Kidney epithelial cell (primary cell): ENCODE measurements at regions not wholly inside any gene's neighbourhood (a gene's known extent, or its start where the extent isn't known, plus 50 kb on each side); places are given as distances from the start of the nearest gene placed in this dataset.

Experiments used
- DNase-seq: peaks from one replicate; pipeline ENCODE4 v3.0.0-alpha.2; 2010; ENCODE audit warnings: low read depth
- H3K27me3 ChIP-seq: 2 replicates; pipeline ENCODE4 v1.6.0; 2011; ENCODE audit warnings: low read length; ENCODE audit not compliant: control insufficient read depth, insufficient read depth
- H3K36me3 ChIP-seq: 2 replicates; pipeline ENCODE4 v1.5.1; 2011; ENCODE audit warnings: low read length; ENCODE audit not compliant: control insufficient read depth, insufficient read depth
- H3K4me3 ChIP-seq: 2 replicates; pipeline ENCODE4 v1.5.1; 2011; ENCODE audit warnings: low read depth, mild to moderate bottlenecking, control low read depth, low read length
- TF ChIP-seq, protein P1 (sequence below): IDR thresholded peaks from 2 replicates; pipeline ENCODE4 v1.5.1; 2011; ENCODE audit warnings: mild to moderate bottlenecking, moderate library complexity, low read length, control low read depth, inconsistent platforms; ENCODE audit not compliant: insufficient read depth, poor library complexity, severe bottlenecking

DNA sequence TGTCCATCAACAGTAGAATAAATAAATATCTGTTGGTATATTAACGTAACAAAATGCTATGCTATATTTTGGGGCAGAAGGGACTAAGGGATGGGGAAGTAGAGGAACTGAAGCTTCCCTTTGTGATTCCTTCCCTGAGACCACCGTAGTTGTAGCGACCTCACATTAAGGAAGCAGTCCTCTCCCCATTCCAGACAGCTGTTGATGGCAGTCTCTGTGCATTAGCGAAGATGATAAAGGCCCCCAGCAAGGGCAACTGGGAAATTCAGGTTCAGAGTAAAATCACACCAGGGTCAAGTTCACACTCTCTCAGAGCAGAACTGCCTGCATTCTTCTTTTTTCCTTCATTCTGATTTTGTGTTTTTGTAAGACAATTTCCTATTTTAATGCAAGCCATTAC, 259.0 kb downstream of the MEX3B start:
- Histone ChIP-seq H3K36me3 (no peaks in the 10 kb centered on the region), H3K4me3 (no peak overlapping the region), H3K27me3 (no peaks in the 10 kb centered on the region)
- TF ChIP-seq, protein P1, sequence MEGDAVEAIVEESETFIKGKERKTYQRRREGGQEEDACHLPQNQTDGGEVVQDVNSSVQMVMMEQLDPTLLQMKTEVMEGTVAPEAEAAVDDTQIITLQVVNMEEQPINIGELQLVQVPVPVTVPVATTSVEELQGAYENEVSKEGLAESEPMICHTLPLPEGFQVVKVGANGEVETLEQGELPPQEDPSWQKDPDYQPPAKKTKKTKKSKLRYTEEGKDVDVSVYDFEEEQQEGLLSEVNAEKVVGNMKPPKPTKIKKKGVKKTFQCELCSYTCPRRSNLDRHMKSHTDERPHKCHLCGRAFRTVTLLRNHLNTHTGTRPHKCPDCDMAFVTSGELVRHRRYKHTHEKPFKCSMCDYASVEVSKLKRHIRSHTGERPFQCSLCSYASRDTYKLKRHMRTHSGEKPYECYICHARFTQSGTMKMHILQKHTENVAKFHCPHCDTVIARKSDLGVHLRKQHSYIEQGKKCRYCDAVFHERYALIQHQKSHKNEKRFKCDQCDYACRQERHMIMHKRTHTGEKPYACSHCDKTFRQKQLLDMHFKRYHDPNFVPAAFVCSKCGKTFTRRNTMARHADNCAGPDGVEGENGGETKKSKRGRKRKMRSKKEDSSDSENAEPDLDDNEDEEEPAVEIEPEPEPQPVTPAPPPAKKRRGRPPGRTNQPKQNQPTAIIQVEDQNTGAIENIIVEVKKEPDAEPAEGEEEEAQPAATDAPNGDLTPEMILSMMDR, result no peak
- DNase-seq, result no peak

DNA sequence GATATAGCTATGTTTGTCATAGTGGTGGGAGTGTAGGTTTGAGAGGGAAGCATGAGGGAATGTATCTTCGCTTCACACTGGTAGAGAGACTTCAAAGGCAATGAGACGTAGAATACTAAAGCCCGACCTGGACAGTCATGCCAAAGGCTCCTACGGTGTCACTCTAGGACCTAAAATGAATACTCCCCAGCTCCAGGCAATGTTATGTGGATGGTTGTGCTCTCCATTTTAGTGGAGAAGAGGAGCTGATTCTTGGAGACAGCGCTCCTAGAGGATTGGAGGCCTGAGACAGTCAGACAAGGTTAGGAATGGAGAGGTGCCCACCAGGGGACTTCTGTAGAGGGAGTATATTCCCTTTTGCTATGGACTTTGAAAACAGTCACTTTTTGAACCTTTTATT, 260.1 kb downstream of the MEX3B start:
- no peaks in the 10 kb centered on the region for H3K27me3 ChIP-seq
- TF ChIP-seq, protein P1, result no peak
- H3K36me3 ChIP-seq, result no peaks in the 10 kb centered on the region

DNA sequence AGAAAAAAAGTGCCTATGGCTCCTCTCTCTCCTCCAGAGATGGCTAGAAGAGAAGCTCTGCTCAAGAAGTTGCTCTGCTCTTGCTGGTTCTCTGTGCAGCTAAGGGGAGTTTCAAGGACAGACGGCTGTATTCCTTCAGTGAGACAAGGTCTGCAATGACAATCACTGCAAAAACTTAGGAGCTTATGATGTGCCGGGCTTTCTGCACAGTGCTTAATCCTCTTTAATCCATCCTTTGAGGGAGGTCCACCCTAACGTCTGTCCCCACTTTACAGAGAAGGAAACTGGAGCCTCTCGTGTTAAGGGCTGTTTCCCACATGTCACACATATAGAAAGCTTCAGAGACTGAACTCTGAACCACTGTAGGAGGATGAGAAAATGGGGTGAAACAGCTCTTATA, 260.6 kb downstream of the MEX3B start:
- TF ChIP-seq, protein P1, result no peak
- Histone ChIP-seq H3K4me3 (no peak overlapping the region), H3K27me3 (no peaks in the 10 kb centered on the region), H3K36me3 (no peaks in the 10 kb centered on the region)
- DNase-seq, result no peak

More for the DNA sequence above, 260.1 kb downstream of the MEX3B start:
- H3K4me3 ChIP-seq, result no peak overlapping the region
- no peak for DNase-seq

DNA sequence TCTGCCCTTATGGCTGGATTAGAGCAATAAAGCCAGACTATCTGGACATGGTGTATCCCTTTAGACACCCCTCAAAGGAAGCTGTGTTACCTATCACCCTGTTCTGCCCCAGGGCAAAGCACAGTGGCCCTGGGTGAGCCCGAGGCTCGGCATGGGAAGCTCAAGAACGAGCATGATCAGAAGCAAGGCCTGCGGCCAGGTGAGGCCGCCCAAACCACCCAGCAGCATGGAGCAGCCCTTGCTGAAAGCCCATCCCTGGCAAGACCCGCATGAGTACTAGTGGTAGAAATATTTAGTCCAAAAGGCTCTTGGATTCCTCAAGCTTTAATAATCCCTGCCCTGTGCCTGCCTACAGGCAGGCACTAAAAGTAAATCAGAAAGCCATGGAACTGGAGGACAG, 261.1 kb downstream of the MEX3B start:
- DNase-seq, result no peak
- H3K27me3 ChIP-seq, result no peaks in the 10 kb centered on the region
- no peak overlapping the region for H3K4me3 ChIP-seq
- no peaks in the 10 kb centered on the region for H3K36me3 ChIP-seq
- TF ChIP-seq, protein P1, result no peak

DNA sequence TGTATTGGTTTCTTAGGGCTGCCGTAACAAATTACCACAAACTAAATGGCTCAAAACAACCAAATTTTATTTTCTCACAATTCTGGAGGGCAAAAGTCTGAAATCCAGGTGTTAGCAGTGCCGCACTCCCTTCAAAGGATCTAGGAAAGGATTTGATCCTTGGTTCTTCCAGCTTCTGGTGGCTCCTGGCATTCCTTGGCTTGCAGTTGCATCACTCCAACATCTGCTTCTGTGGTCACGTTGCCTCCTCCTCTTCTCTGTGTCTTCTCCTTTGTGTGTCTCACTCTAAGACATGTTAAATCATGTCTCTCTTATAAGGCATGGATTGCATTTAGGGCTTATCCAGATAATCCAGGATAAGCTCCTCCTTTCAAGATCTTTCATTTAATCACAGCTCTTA, 262.2 kb downstream of the MEX3B start:
- Histone ChIP-seq H3K27me3 (no peaks in the 10 kb centered on the region), H3K36me3 (no peaks in the 10 kb centered on the region), H3K4me3 (no peak overlapping the region)
- TF ChIP-seq, protein P1, result no peak
- no peak for DNase-seq

DNA sequence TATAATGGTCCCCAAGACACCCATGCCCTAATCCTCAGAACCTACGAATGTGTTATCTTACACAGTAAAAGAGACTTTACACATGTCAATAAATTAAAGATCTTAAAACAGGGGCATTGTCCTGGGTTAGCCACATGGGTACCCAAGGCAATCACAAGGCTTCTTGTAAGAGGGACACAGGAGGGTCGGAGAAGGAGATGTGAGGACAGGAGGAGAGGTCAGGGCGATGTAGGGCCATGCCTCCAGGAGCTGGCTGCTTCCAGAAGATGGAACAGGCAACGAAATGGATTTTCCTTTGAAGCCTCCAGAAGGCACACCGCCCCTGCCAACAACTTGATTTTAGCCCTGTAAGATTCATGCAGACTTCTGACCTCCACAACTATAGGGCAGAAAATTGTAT, 262.7 kb downstream of the MEX3B start:
- H3K4me3 ChIP-seq, result no peak overlapping the region
- no peaks in the 10 kb centered on the region for H3K36me3 ChIP-seq
- no peaks in the 10 kb centered on the region for H3K27me3 ChIP-seq
- TF ChIP-seq, protein P1, result no peak
- DNase-seq, result no peak
